Endodermal cell (in vitro differentiated cells): ENCODE measurements at regions not wholly inside any gene's neighbourhood (a gene's known extent, or its start where the extent isn't known, plus 50 kb on each side); places are given as distances from the start of the nearest gene placed in this dataset.

Experiments used
- DNase-seq: peaks from one replicate; pipeline ENCODE4 v3.0.0-alpha.2; 2017
- H3K27ac ChIP-seq: 2 replicates; pipeline ENCODE4 v1.5.1; 2013; ENCODE audit warnings: mild to moderate bottlenecking, low read depth, low read length, moderate library complexity
- H3K27me3 ChIP-seq: 2 replicates; pipeline ENCODE4 v1.6.1; 2013; ENCODE audit warnings: mild to moderate bottlenecking, low read length, moderate library complexity; ENCODE audit not compliant: insufficient read depth, control insufficient read depth, poor library complexity, severe bottlenecking
- H3K36me3 ChIP-seq: 2 replicates; pipeline ENCODE4 v1.7.0; 2013; ENCODE audit warnings: mild to moderate bottlenecking, low read length, moderate library complexity; ENCODE audit not compliant: control insufficient read depth, insufficient read depth
- H3K4me1 ChIP-seq: one replicate; pipeline ENCODE4 v1.7.0; 2013; ENCODE audit warnings: low read length; ENCODE audit not compliant: control insufficient read depth, insufficient read depth
- H3K4me3 ChIP-seq: 2 replicates; pipeline ENCODE4 v1.5.1; 2013; ENCODE audit warnings: mild to moderate bottlenecking, low read length, moderate library complexity
- H3K9ac ChIP-seq: 2 replicates; pipeline ENCODE4 v1.6.1; 2013; ENCODE audit warnings: mild to moderate bottlenecking, low read length, moderate library complexity; ENCODE audit not compliant: poor library complexity, severe bottlenecking; ENCODE audit errors: extremely low read depth
- H3K9me3 ChIP-seq: 2 replicates; pipeline ENCODE4 v1.6.1; 2013; ENCODE audit warnings: mild to moderate bottlenecking, low read length, moderate library complexity; ENCODE audit not compliant: control insufficient read depth
- H3K27ac Mint-ChIP-seq: 2 replicates; pipeline ENCODE4 v1.8.0; 2020; ENCODE audit warnings: mixed read lengths
- H3K27me3 Mint-ChIP-seq: 2 replicates; pipeline ENCODE4 v1.8.0; 2021; ENCODE audit warnings: mild to moderate bottlenecking, mixed read lengths; ENCODE audit not compliant: insufficient read depth
- H3K36me3 Mint-ChIP-seq: 2 replicates; pipeline ENCODE4 v1.8.0; 2020; ENCODE audit warnings: low read depth, mixed read lengths
- H3K4me1 Mint-ChIP-seq: 2 replicates; pipeline ENCODE4 v1.8.0; 2020; ENCODE audit warnings: mixed read lengths
- H3K4me3 Mint-ChIP-seq: 2 replicates; pipeline ENCODE4 v1.8.0; 2020; ENCODE audit warnings: mild to moderate bottlenecking, moderate library complexity, mixed read lengths
- H3K9me3 Mint-ChIP-seq: 2 replicates; pipeline ENCODE4 v1.8.0; 2020; ENCODE audit warnings: mild to moderate bottlenecking, mixed read lengths
- WGBS, 2 experiments: methylation state at CpG; one replicate each; pipeline versions ENCODE4 v1.1.5 to v1.1.7; 2013; ENCODE audit warnings: missing lambda C conversion rate in 2 of 2, mixed read lengths in 1 of 2; ENCODE audit not compliant: insufficient coverage in 1 of 2, insufficient read length in 1 of 2; 5-methylcytosine and 5-hydroxymethylcytosine counted together
- TF ChIP-seq, protein P1 (sequence below): fragments of 200-600 bp; sonication (generic); conservative IDR thresholded peaks from 2 replicates; pipeline ENCODE4 v1.5.0; 2021; ENCODE audit warnings: antibody characterized with exemption, mild to moderate bottlenecking

- Mint-ChIP-seq H3K9me3 (no peaks in the 10 kb centered on the region), H3K4me1 (no peaks in the 10 kb centered on the region), H3K4me3 (no peak overlapping the region), H3K36me3 (no peaks in the 10 kb centered on the region), H3K27me3 (no peaks in the 10 kb centered on the region), H3K27ac (no peak overlapping the region)
- DNase-seq, result no peak
- Histone ChIP-seq H3K9me3 (no peaks in the 10 kb centered on the region), H3K9ac (no peak overlapping the region), H3K36me3 (no peaks in the 10 kb centered on the region), H3K4me3 (no peak overlapping the region), H3K27me3 (no peaks in the 10 kb centered on the region), H3K4me1 (no peaks in the 10 kb centered on the region), H3K27ac (no peak overlapping the region)
- TF ChIP-seq, protein P1, sequence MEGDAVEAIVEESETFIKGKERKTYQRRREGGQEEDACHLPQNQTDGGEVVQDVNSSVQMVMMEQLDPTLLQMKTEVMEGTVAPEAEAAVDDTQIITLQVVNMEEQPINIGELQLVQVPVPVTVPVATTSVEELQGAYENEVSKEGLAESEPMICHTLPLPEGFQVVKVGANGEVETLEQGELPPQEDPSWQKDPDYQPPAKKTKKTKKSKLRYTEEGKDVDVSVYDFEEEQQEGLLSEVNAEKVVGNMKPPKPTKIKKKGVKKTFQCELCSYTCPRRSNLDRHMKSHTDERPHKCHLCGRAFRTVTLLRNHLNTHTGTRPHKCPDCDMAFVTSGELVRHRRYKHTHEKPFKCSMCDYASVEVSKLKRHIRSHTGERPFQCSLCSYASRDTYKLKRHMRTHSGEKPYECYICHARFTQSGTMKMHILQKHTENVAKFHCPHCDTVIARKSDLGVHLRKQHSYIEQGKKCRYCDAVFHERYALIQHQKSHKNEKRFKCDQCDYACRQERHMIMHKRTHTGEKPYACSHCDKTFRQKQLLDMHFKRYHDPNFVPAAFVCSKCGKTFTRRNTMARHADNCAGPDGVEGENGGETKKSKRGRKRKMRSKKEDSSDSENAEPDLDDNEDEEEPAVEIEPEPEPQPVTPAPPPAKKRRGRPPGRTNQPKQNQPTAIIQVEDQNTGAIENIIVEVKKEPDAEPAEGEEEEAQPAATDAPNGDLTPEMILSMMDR, result no peak
- 95% methylated on average over 2 of the region's 2 CpGs; no CpG with 5 or more reads in 1 of the 2 experiments for WGBS, 2 experiments
Measured at GRCh38 chr2:150075831-150076230, 411.6 kb downstream of the RND3 start.

- Histone ChIP-seq H3K9ac (no peak overlapping the region), H3K36me3 (no peaks in the 10 kb centered on the region), H3K27ac (no peak overlapping the region), H3K4me3 (no peak overlapping the region), H3K9me3 (no peaks in the 10 kb centered on the region), H3K27me3 (no peaks in the 10 kb centered on the region), H3K4me1 (no peaks in the 10 kb centered on the region)
- Mint-ChIP-seq H3K36me3 (no peaks in the 10 kb centered on the region), H3K27ac (no peak overlapping the region), H3K27me3 (peaks cover 5% of the 10 kb centered on the region), H3K4me3 (no peak overlapping the region), H3K9me3 (no peaks in the 10 kb centered on the region), H3K4me1 (no peaks in the 10 kb centered on the region)
- TF ChIP-seq, protein P1, result no peak
- DNase-seq, result no peak
- 100% methylated on average over 1 of the region's 1 CpG; no CpG with 5 or more reads in 1 of the 2 experiments for WGBS, 2 experiments
Measured at GRCh38 chr2:150066490-150066889, 421.0 kb downstream of the RND3 start.

DNA sequence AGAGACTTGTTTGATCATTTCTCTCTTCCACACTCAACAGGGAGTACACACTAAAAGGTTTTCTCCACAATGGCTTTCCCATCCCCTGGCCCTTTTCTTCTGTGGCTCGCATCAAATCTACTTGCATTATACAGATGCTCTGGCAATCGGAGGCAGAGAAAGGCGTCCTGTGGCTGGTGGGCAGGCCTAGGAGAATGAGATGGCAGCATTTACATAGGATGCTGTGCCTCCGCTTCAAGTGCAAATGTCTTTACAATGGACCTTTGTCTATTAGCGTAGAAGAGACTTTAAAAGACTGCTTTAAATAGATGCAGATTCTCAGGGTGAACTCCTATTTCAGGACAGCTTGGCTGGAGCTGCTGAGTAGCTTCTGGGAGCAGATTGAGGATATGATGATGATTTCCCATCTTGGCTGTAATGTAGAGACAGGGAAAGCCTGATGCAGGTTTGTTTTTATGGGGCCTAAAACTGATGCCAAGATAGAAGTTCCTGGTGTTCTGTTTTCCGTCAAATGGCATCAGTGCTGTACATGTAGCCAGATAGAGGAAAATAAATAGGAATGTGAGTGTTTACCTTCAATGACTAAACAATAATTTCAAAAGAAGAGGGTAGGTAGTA is 423.4 kb downstream of the RND3 start:
- no peaks in the 10 kb centered on the region for H3K4me1 Mint-ChIP-seq
- Histone ChIP-seq H3K4me3 (no peak overlapping the region), H3K4me1 (no peaks in the 10 kb centered on the region), H3K27me3 (no peaks in the 10 kb centered on the region), H3K9ac (no peak overlapping the region), H3K27ac (peak overlapping the region; percentile 95), H3K9me3 (no peaks in the 10 kb centered on the region), H3K36me3 (no peaks in the 10 kb centered on the region)
- WGBS, 2 experiments, result 68 to 80% methylated on average over 5 to 6 of the region's 6 CpGs
- H3K36me3 Mint-ChIP-seq, result no peaks in the 10 kb centered on the region
- DNase-seq, result peak; percentile 54
- TF ChIP-seq, protein P1, result no peak
- no peak overlapping the region for H3K27ac Mint-ChIP-seq
- H3K27me3 Mint-ChIP-seq, result peaks cover 5% of the 10 kb centered on the region
- no peaks in the 10 kb centered on the region for H3K9me3 Mint-ChIP-seq
- no peak overlapping the region for H3K4me3 Mint-ChIP-seq
